Stomach (tissue), 4 donors: ENCODE measurements at regions not wholly inside any gene's neighbourhood (a gene's known extent, or its start where the extent isn't known, plus 50 kb on each side); places are given as distances from the start of the nearest gene placed in this dataset.

Experiments used
- CTCF ChIP-seq, 7 experiments: fragments of 450-650 bp in 4 of 7; fragments of 200-600 bp in 3 of 7; sonication (generic) in 3 of 7; IDR thresholded peaks; one replicate each; pipeline ENCODE4 v1.5.1; 2016 to 2019; ENCODE audit warnings: antibody characterized with exemption in 7 of 7, control low read depth in 2 of 7, mild to moderate bottlenecking in 1 of 7
- EP300 ChIP-seq: sonication (generic); formaldehyde crosslinking; IDR thresholded peaks from one replicate; pipeline ENCODE4 v1.6.1; 2017; ENCODE audit warnings: antibody characterized with exemption
- POLR2A ChIP-seq, 4 donors: fragments of 450-650 bp; IDR thresholded peaks; one replicate each; pipeline ENCODE4 v1.6.1; 2016; ENCODE audit warnings: antibody characterized with exemption in 4 of 4, control low read depth in 2 of 4, mild to moderate bottlenecking in 1 of 4, moderate library complexity in 1 of 4
- POLR2AphosphoS5 ChIP-seq, 3 donors: sonication (generic); formaldehyde crosslinking; IDR thresholded peaks; one replicate each; pipeline ENCODE4 v1.6.1; 2016; ENCODE audit warnings: antibody characterized with exemption in 3 of 3

- TF ChIP-seq EP300 (no peak), POLR2AphosphoS5 (IDR thresholded peaks at IDR 0.05) (no peak), CTCF (IDR thresholded peaks at IDR 0.05) (no peak), POLR2A (IDR thresholded peaks at IDR 0.05) (no peak)
These were observed 52.7 kb upstream of the CRIM1 start for GRCh38 chr2:36302911-36303310.
